ENCODE measurements at regions not wholly inside any gene's neighbourhood (a gene's known extent, or its start where the extent isn't known, plus 50 kb on each side); places are given as distances from the start of the nearest gene placed in this dataset.

DNA sequence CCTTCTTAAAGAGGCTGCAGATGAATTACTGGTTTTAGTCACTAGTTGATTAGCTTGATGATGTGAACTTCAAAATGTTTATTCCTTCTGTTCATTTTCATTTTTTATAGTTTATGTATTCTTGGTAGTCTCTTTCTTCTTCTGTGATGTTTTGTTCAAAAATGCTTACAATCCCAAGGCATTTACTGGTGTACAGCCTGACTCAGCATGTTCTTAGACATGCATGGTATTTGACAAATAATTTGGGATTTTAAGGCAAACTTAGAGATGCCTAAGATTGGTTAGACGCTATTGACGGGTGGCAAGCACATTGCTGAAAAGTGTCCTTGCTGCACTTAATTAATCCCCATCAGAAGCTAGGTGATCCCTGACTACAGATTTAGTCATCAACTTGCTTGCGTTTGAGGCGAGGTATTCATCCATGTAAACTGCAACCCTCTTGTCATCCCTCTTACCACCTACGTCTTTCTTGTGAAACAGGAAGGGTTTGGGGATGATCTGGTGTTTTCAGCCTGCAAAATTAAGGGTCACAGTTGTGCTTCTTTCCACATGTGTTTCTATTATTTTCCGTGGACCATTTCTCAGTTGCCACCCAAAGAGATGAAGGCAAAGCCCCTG is 331.8 kb downstream of the DKK2 start:
- ATAC-seq (ENCODE audit: poor library complexity): no peak
- Mint-ChIP-seq H3K27me3 (no peaks in the 10 kb centered on the region), H3K36me3 (ENCODE audit: low read depth) (no peaks in the 10 kb centered on the region), H3K4me3 (no peak overlapping the region), H3K27ac (no peak overlapping the region), H3K4me1 (ENCODE audit: low read depth) (no peaks in the 10 kb centered on the region), H3K9me3 (peaks cover 2% of the 10 kb centered on the region)
- intact Hi-C loops (cut with DNase I, micrococcal nuclease): no loop called here
- Histone ChIP-seq H3K27ac (ENCODE audit: low read depth in 1 of 2, low read length in 2 of 2) (no peak overlapping the region), H3K4me1 (ENCODE audit: insufficient read depth, low read length) (no peaks in the 10 kb centered on the region), H3K36me3 (ENCODE audit: insufficient read depth, low read length) (no peaks in the 10 kb centered on the region), H3K4me3 (ENCODE audit: low read length) (no peak overlapping the region), H3K27me3 (ENCODE audit: control insufficient read depth in 1 of 2, insufficient read depth in 2 of 2, low read length in 2 of 2) (no peaks in the 10 kb centered on the region), H3K9me3 (ENCODE audit: control insufficient read depth in 1 of 2, insufficient read depth in 1 of 2, low read length in 2 of 2) (no peaks in the 10 kb centered on the region)
- TF ChIP-seq, protein P1, sequence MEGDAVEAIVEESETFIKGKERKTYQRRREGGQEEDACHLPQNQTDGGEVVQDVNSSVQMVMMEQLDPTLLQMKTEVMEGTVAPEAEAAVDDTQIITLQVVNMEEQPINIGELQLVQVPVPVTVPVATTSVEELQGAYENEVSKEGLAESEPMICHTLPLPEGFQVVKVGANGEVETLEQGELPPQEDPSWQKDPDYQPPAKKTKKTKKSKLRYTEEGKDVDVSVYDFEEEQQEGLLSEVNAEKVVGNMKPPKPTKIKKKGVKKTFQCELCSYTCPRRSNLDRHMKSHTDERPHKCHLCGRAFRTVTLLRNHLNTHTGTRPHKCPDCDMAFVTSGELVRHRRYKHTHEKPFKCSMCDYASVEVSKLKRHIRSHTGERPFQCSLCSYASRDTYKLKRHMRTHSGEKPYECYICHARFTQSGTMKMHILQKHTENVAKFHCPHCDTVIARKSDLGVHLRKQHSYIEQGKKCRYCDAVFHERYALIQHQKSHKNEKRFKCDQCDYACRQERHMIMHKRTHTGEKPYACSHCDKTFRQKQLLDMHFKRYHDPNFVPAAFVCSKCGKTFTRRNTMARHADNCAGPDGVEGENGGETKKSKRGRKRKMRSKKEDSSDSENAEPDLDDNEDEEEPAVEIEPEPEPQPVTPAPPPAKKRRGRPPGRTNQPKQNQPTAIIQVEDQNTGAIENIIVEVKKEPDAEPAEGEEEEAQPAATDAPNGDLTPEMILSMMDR (IDR thresholded peaks at IDR 0.05): no peak
- POLR2A ChIA-PET: no interaction called here
- CTCF ChIA-PET: no interaction called here
- DNase-seq: no peak

DNA sequence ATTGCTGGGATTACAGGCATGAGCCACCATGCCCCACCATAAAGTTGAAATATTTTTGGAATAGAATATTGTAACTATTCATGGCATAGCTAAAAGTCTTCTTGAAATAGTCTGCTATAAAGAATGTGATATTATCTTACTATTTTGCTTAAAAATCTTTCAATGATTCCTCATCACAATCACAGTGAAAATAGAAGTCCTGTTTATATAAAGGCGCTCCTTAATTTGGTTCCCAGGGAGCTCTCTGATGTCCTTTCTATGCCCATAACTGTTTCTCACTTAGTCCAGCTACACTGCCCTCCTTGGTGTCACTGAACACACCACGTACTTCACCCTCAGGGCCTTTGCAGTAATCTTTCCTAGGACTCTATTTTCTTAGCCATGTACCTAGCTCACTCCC is 331.7 kb upstream of the GIMD1 start:
- no peaks in the 10 kb centered on the region for H3K9me3 ChIP-seq (ENCODE audit: control insufficient read depth in 1 of 2, insufficient read depth in 1 of 2, low read length in 2 of 2)
- no peaks in the 10 kb centered on the region for H3K27me3 ChIP-seq (ENCODE audit: control insufficient read depth in 1 of 2, insufficient read depth in 2 of 2, low read length in 2 of 2)
- intact Hi-C loops (cut with DNase I, micrococcal nuclease): no loop called here
- H3K27me3 Mint-ChIP-seq: no peaks in the 10 kb centered on the region
- H3K9me3 Mint-ChIP-seq: peaks cover 2% of the 10 kb centered on the region
- H3K4me1 Mint-ChIP-seq (ENCODE audit: low read depth): no peaks in the 10 kb centered on the region
- H3K4me3 ChIP-seq (ENCODE audit: low read length): no peak overlapping the region
- H3K36me3 Mint-ChIP-seq (ENCODE audit: low read depth): no peaks in the 10 kb centered on the region
- no peak for ATAC-seq (ENCODE audit: poor library complexity)
- CTCF ChIA-PET: no interaction called here
- DNase-seq: no peak
- POLR2A ChIA-PET: no interaction called here
- H3K4me3 Mint-ChIP-seq: no peak overlapping the region
- H3K27ac Mint-ChIP-seq: no peak overlapping the region
- no peaks in the 10 kb centered on the region for H3K4me1 ChIP-seq (ENCODE audit: insufficient read depth, low read length)
- TF ChIP-seq, protein P1 (IDR thresholded peaks at IDR 0.05): no peak
- no peaks in the 10 kb centered on the region for H3K36me3 ChIP-seq (ENCODE audit: insufficient read depth, low read length)
- no peak overlapping the region for H3K27ac ChIP-seq (ENCODE audit: low read depth in 1 of 2, low read length in 2 of 2)

DNA sequence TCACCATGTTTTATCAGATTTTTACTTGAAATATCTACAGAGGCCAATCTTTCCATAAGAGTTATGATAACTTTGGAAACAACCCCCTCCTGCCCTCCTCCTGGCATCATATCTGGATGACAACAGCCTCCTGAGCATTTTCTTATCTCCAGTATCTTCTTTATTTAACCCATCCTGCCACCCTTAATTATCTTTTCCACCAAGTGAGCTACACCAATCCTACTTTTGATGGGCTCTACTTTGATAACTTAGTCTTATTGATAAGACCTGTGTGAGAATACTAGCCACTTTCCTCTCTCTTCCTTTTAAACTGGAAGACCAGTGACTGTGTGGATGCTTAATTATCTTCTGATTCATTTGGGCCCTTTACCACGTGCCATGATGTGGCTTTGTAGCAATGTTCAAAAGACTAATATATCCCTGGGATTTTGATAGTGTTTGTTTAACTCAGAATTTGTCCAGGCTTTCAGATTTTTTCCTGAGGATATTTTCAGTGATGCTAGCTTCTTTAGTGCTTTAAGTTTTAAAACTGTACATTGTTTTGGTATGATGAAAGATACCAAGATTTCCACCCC is 330.1 kb upstream of the GIMD1 start:
- intact Hi-C loops (cut with DNase I, micrococcal nuclease): no loop called here
- Mint-ChIP-seq H3K4me3 (no peak overlapping the region), H3K27me3 (no peaks in the 10 kb centered on the region), H3K36me3 (ENCODE audit: low read depth) (no peaks in the 10 kb centered on the region), H3K4me1 (ENCODE audit: low read depth) (no peaks in the 10 kb centered on the region), H3K9me3 (peaks cover 4% of the 10 kb centered on the region), H3K27ac (no peak overlapping the region)
- ChIA-PET POLR2A (no interaction called here), CTCF (no interaction called here)
- H3K4me3 ChIP-seq (ENCODE audit: low read length): no peak overlapping the region
- no peak overlapping the region for H3K27ac ChIP-seq (ENCODE audit: low read depth in 1 of 2, low read length in 2 of 2)
- ATAC-seq (ENCODE audit: poor library complexity): no peak
- TF ChIP-seq, protein P1 (IDR thresholded peaks at IDR 0.05): no peak
- no peaks in the 10 kb centered on the region for H3K36me3 ChIP-seq (ENCODE audit: insufficient read depth, low read length)
- DNase-seq: no peak
- H3K4me1 ChIP-seq (ENCODE audit: insufficient read depth, low read length): no peaks in the 10 kb centered on the region
- H3K9me3 ChIP-seq (ENCODE audit: control insufficient read depth in 1 of 2, insufficient read depth in 1 of 2, low read length in 2 of 2): peaks cover 0 to under 1% of the 10 kb centered on the region in 2 experiments
- H3K27me3 ChIP-seq (ENCODE audit: control insufficient read depth in 1 of 2, insufficient read depth in 2 of 2, low read length in 2 of 2): no peaks in the 10 kb centered on the region
